ENCODE measurements at regions not wholly inside any gene's neighbourhood (a gene's known extent, or its start where the extent isn't known, plus 50 kb on each side); places are given as distances from the start of the nearest gene placed in this dataset.

DNA sequence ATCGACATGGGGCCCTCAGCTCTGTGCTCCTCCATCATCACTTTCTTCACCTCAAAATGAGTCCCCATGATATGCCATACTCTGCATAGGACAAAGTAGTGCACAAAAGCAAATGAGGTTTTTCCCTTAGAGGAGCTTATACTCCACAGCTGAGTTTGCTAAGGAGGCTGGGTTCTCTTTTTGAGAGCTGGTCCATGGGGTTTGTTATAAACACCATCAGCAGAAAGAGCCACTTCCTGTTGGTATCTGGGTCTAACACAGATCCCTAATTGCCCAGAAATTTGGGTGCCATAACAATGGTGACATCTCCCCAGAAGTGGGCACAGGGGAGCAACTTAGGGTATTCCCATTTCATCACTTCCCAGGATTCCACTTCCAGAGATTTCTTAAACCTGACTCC is 395.7 kb downstream of the FOXO1 start:
- ATAC-seq: no peak

DNA sequence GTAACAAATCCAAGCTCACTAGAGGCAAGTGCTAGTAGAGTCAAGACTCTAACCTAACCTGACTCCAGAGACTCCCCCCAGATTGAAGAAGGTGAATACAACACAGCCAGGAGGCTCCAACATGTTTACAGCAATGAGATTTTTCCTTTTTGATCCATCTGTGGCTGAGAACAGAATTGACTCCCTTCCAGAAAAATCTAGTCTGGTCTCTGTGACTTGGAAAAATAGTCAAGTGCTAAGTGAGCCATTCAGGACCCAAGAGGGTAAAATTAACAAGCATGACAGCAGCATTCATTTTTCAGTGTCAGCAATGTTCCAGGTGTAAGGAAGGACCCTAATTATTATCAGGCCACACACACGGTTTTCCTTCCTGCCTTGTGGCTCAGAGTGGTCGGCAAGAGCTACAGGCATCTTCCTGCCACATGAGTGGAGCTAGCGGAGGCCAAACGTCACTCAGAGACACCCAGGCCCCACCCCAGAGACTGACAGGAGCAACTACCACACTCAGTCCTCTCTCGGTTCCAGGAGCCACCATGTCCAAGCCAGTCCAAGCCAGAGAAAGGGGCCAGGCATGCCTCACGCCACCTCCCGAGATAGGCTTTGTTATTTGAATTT is 395.1 kb downstream of the FOXO1 start:
- ATAC-seq: no peak

- peak; percentile 91 for ATAC-seq
These were observed 394.3 kb downstream of the FOXO1 start for GRCh38 chr13:40271931-40272775.

- ATAC-seq: peak; percentile 59
These were observed 393.7 kb downstream of the FOXO1 start for GRCh38 chr13:40272776-40273139.

DNA sequence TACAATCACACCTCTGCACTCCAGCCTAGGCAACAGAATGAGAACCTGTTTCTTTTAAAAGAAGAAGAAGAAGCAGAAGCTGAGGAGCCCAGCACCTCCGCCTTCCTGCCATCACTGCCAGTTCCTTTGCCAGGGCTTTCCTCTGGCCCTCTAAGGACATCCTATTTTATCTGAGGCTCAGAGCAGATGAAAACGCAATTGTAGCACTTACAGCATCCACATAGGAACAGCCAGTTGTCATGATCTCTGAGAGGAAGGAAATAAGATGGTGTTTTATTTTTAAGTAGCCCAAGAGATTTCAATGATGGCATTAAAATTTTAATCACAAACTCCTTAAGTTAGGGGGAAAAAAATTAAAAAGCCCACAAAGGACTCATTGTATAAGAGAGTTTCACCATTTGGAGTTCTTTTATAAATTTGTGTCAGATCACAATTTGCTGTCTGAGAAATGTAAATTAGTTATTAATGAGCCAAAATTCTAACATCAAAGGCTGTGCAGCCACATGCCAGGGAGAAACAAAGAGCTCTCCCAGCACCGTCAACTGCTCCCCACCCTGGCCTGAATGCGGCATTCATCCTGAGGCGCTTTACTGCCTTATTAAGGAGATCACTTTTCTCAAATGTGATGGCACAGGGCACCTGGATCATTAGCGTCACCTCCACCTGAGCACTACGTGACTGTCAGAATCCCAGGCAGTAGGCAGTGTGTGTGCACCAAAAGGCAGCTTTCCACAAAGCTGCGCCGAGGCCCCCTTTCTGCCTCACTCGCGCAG is 393.0 kb downstream of the FOXO1 start:
- ATAC-seq: no peak

DNA sequence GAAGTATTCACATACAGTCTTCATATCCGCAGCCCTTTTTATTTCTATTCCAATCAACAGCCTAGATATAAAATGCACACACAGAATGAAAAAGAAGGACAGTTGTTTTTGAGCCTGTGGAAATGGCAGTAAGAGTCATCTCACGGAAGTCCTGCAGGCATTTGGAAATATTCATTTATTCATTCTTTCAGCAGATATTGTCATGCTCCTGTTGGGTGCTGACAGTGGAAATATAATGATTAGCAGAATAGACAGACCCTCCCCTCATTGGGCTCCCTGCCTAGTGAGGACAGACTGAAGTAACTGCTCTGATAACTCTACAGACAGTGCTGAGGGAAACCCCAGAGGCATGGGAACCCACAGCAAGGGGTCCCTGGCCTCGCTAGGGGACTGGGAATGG is 392.3 kb downstream of the FOXO1 start:
- no peak for ATAC-seq

DNA sequence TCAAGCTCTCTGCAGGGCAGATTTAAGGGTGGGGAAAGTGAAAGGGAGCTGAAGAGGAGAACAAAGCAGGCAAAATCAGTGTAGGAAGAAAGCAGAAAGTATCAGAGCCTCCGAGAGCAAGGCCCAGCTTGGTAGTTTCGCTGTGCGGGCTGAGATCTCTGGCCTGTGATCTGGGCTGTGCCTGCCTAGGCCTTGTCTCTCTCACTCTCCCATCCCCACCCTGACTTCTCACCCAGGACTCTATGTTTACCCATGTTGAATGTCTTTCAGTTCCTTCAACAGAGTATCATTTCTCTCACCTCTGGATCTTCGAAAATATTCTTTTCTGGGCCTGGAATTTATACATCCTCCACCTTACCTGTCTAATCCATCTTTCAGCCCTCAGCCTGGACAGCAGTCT is 391.3 kb downstream of the FOXO1 start:
- ATAC-seq: no peak

- ATAC-seq: no peak
These were observed 390.8 kb downstream of the FOXO1 start for GRCh38 chr13:40275636-40276035.

DNA sequence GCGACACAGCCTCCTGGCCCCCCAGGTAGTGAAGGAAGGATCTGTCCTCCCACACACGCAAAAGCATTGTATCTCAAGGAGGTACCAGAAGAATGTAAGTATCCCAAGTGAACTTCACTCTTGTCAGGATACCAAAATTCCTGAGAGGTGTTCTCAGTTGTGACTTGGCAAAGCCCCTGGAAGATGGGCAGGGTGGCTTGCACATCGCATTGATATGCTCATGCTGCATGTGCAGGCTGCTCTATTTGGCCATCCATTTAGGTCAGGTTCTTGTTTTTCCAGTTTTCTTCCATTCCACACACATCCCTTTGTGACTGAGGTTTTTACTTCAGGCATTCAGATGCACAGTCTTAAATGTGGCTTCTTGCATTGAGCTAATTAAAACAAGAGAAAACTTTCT is 382.8 kb downstream of the FOXO1 start:
- peak; percentile 72 for ATAC-seq

- ATAC-seq: no peak
These were observed 380.8 kb downstream of the FOXO1 start for GRCh38 chr13:40285634-40286033.

- no peak for ATAC-seq
These were observed 379.0 kb downstream of the FOXO1 start for GRCh38 chr13:40287428-40287827.

DNA sequence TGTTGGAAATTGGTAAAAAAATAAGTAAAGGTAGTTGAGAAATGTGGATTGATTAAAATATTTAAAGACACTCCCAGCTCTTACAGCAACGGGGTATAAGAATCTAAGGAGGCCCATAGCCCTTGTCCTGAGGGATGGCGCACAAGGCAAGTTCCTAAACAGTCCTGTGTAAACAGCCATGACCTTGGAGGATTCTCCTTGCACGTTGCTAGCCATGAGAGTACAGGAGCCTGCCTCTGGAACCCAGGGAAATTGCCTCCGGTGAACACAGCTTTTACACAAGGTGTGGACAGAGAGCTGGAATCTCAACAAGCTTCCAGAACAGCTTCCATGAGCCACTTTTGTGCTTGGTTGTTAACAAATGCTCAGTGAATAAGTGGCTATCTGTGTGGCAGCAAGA is 378.2 kb downstream of the FOXO1 start:
- no peak for ATAC-seq

GRCh38 chr13:40290758-40291157 is 375.7 kb downstream of the FOXO1 start:
- no peak for ATAC-seq

GRCh38 chr13:40292108-40292507 is 374.3 kb downstream of the FOXO1 start:
- ATAC-seq: no peak

DNA sequence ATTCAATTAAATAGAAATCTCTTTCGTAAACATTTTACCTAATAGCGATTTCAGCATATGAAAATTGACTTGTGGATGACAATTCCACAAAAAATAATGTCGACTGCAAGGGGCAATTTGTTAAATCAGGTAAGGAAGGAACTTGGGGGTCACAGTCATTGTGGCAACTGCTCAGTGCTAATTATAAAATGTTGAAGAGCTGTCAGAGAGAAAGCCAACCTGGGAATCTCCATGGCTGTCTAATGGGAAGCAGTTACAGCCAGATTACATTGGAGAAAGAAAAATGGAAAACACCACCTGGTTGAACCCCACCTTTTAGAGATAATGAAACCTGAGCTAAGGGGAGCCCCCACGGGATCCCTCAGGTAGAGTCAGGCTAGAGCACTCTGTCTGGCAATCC is 373.9 kb downstream of the FOXO1 start:
- ATAC-seq: no peak

- ATAC-seq: no peak
These were observed 364.1 kb downstream of the FOXO1 start for GRCh38 chr13:40302351-40302750.

DNA sequence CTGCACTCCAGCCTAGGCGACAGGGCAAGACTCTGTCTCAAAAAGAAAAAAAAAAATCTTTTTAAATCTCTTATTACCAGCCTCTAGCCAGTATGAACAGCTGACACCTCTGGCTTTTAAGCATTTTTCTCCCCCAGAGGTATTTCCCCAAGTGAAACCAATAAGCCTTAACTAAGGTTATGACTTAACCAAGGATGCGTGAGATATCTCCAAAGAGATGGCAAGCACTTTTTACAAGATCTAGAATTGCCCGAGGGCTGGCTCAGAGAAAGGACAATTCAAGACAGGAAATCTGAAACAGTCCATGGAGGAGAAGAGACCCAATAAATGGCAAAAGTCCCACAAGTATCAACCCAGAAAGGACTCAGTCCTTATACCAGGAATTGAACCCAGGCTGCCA is 362.1 kb downstream of the FOXO1 start:
- no peak for ATAC-seq

- peak; percentile 48 for ATAC-seq
These were observed 359.6 kb downstream of the FOXO1 start for GRCh38 chr13:40306817-40307216.

GRCh38 chr13:40309881-40310280 is 356.6 kb downstream of the FOXO1 start:
- no peak for ATAC-seq

- no peak for ATAC-seq
These were observed 354.9 kb downstream of the FOXO1 start for GRCh38 chr13:40311356-40312101.

- ATAC-seq: no peak
These were observed 352.9 kb downstream of the FOXO1 start for GRCh38 chr13:40313269-40314200.

All from esophagus mucosa (tissue), 1 donor.